ENCODE measurements at regions not wholly inside any gene's neighbourhood (a gene's known extent, or its start where the extent isn't known, plus 50 kb on each side); places are given as distances from the start of the nearest gene placed in this dataset.

GRCh38 chr9:26722755-26723154 is 169.8 kb downstream of the CAAP1 start:
- TF ChIP-seq CTCF (IDR thresholded peaks at IDR 0.05; ENCODE audit: low read depth, low read length, poor library complexity, severe bottlenecking) (no peak), EZH2phosphoT487 (IDR thresholded peaks at IDR 0.05; ENCODE audit: borderline replicate concordance, low read length) (no peak)
